Testis (tissue), 2 donors: ENCODE measurements at regions not wholly inside any gene's neighbourhood (a gene's known extent, or its start where the extent isn't known, plus 50 kb on each side); places are given as distances from the start of the nearest gene placed in this dataset.

Source experiments
- DNase-seq: peaks from one replicate; pipeline ENCODE4 v3.0.0-alpha.2; 2019
- H3K27ac ChIP-seq, 2 donors: fragments of 200-600 bp; sonication (generic); one replicate each; pipeline ENCODE4 v1.5.1; 2019
- H3K27me3 ChIP-seq: fragments of 200-600 bp; sonication (generic); one replicate; pipeline ENCODE4 v1.5.1; 2019
- H3K36me3 ChIP-seq: fragments of 200-600 bp; sonication (generic); one replicate; pipeline ENCODE4 v1.5.1; 2017; ENCODE audit warnings: low read depth; ENCODE audit errors: missing control alignments
- H3K4me1 ChIP-seq: fragments of 200-600 bp; sonication (generic); one replicate; pipeline ENCODE4 v1.5.1; 2019
- H3K4me3 ChIP-seq, 2 donors: fragments of 200-600 bp; sonication (generic); one replicate each; pipeline ENCODE4 v1.5.1; 2017 to 2019
- H3K9me3 ChIP-seq: fragments of 200-600 bp; sonication (generic); one replicate; pipeline ENCODE4 v1.5.1; 2017
- POLR2A ChIP-seq: fragments of 450-650 bp; IDR thresholded peaks from one replicate; pipeline ENCODE4 v1.6.1; 2017; ENCODE audit warnings: antibody characterized with exemption, mild to moderate bottlenecking, moderate library complexity
- WGBS, 2 donors: methylation state at CpG; one replicate each; pipeline ENCODE4 v1.1.5; 2018; 5-methylcytosine and 5-hydroxymethylcytosine counted together
- intact Hi-C: fragments of 100-400 bp; cut with DNase I; formaldehyde crosslinking; loops from one replicate; pipeline ENCODE4 v1.15.1; 2023; ENCODE audit warnings: low total_unique reads
- TF ChIP-seq, protein P1 (sequence below), 3 experiments: fragments of 450-650 bp in 2 of 3; fragments of 200-600 bp in 1 of 3; sonication (generic) in 1 of 3; IDR thresholded peaks; one replicate each; pipeline ENCODE4 v1.5.1; 2016 to 2019; ENCODE audit warnings: antibody characterized with exemption in 3 of 3, mild to moderate bottlenecking in 2 of 3, moderate library complexity in 1 of 3

DNA sequence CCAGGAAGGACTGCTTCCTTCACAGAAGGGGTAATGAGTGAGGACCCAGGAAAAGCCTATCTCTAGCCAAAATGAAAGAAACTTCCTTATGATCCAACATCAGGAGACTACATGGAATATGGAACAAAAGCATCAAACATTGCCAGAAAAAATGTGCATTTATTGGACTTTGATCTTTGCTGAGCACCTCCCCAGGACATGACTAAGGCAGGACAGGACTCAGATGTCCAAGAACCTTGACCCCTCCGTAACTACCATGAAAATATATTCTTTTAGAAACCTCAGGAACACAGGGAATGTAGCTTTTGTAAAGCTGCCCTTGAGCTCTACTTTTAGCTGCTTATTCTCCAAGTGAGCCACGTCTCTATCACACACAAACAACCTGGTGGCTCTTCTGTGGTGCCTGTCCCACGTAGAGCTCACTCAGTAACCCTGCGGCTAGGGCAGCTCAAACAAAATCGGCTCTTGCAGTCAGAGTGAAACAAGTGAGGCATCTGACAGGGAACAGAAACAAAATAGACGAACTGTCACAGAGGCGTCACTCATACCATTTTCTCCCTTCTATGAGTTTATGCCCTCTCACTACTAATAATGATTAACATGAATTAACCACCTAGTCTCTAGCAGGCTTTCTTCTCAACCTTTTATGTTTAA lies 471.5 kb upstream of the API5 start:
- DNase-seq = no peak
- Histone ChIP-seq H3K9me3 (no peaks in the 10 kb centered on the region), H3K4me1 (no peaks in the 10 kb centered on the region), H3K27ac (no peak overlapping the region), H3K36me3 (no peaks in the 10 kb centered on the region), H3K27me3 (no peaks in the 10 kb centered on the region), H3K4me3 (no peak overlapping the region)
- WGBS, 2 donors = 79 to 86% methylated on average over 7 of the region's 7 CpGs
- intact Hi-C loops = no loop called here
- TF ChIP-seq, protein P1, sequence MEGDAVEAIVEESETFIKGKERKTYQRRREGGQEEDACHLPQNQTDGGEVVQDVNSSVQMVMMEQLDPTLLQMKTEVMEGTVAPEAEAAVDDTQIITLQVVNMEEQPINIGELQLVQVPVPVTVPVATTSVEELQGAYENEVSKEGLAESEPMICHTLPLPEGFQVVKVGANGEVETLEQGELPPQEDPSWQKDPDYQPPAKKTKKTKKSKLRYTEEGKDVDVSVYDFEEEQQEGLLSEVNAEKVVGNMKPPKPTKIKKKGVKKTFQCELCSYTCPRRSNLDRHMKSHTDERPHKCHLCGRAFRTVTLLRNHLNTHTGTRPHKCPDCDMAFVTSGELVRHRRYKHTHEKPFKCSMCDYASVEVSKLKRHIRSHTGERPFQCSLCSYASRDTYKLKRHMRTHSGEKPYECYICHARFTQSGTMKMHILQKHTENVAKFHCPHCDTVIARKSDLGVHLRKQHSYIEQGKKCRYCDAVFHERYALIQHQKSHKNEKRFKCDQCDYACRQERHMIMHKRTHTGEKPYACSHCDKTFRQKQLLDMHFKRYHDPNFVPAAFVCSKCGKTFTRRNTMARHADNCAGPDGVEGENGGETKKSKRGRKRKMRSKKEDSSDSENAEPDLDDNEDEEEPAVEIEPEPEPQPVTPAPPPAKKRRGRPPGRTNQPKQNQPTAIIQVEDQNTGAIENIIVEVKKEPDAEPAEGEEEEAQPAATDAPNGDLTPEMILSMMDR (IDR thresholded peaks at IDR 0.05) = no peak
- TF ChIP-seq POLR2A = no peak

DNA sequence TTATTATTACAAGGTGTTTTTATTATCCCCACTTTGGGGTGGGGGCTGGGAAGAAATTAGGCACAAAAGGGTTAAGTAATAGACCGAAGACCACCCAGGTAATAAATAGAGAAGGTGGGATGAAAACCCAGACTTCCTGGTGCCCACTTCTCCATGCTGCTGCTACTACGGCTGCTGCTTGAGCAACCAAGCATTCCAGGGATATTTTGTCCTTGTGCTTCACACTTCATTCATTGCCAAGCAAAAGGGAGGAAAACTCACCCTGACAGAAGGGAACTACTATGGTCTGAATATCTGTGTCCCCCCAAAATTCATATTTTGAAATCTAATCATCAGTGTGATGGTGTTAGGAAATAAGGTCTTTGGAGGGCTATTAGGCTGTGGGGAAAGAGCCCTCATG lies 470.9 kb upstream of the API5 start:
- H3K36me3 ChIP-seq = no peaks in the 10 kb centered on the region
- DNase-seq = no peak
- intact Hi-C loops = no loop called here
- no peaks in the 10 kb centered on the region for H3K4me1 ChIP-seq
- no peak overlapping the region for H3K27ac ChIP-seq
- no peak for TF ChIP-seq POLR2A
- TF ChIP-seq, protein P1 (IDR thresholded peaks at IDR 0.05) = no peak
- H3K9me3 ChIP-seq = no peaks in the 10 kb centered on the region
- 72 to 87% methylated on average over 2 of the region's 2 CpGs for WGBS, 2 donors
- no peak overlapping the region for H3K4me3 ChIP-seq
- H3K27me3 ChIP-seq = no peaks in the 10 kb centered on the region

DNA sequence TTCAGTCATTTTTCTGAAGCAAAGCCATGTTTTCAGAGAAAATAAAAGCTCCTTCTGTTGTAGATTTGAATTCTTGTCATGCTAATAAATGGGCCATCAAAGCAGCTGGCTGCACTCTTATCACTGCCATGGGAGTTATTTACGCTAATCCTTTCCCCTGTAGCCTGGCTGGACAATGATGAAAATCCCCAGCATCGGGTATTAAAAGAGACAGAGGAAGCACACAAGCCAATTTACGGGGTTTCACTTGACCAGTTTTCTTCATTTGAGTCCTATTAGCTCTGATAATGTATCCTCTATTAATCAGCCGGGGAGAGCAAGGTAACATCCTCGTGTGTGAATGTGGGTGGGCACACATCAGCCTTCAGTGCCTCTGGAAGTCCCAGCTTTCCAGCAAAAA lies 470.2 kb upstream of the API5 start:
- Histone ChIP-seq H3K27ac (no peak overlapping the region), H3K36me3 (no peaks in the 10 kb centered on the region), H3K4me1 (no peaks in the 10 kb centered on the region), H3K27me3 (no peaks in the 10 kb centered on the region), H3K9me3 (no peaks in the 10 kb centered on the region), H3K4me3 (no peak overlapping the region)
- no peak for DNase-seq
- no peak for TF ChIP-seq POLR2A
- TF ChIP-seq, protein P1 (IDR thresholded peaks at IDR 0.05) = no peak
- intact Hi-C loops = no loop called here
- WGBS, 2 donors = 36 to 40% methylated on average over 5 of the region's 5 CpGs

DNA sequence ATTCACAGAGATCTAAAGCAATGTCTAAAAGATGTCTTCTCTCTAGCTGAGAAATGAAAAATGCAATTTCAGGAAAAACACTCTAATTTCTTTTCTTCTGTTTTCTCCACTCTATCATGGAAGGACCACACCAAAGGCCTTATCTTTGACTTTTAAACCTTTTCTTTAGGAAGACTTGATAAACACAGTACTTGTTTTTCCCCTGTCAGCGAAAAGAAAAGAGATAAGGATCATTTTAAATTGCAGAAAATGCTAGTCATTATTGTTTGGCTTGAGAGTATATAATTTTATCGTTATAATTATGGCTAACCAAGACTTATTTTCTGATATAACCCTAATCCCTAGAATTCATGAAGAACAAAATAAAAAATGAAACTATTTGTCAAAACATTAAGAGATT lies 462.4 kb upstream of the API5 start:
- no peak for TF ChIP-seq POLR2A
- TF ChIP-seq, protein P1 (IDR thresholded peaks at IDR 0.05) = no peak
- Histone ChIP-seq H3K27ac (no peak overlapping the region), H3K9me3 (no peaks in the 10 kb centered on the region), H3K4me3 (no peak overlapping the region), H3K4me1 (no peaks in the 10 kb centered on the region), H3K27me3 (no peaks in the 10 kb centered on the region), H3K36me3 (no peaks in the 10 kb centered on the region)
- no peak for DNase-seq
- 57 to 66% methylated on average over 2 of the region's 2 CpGs for WGBS, 2 donors
- intact Hi-C loops = no loop called here

DNA sequence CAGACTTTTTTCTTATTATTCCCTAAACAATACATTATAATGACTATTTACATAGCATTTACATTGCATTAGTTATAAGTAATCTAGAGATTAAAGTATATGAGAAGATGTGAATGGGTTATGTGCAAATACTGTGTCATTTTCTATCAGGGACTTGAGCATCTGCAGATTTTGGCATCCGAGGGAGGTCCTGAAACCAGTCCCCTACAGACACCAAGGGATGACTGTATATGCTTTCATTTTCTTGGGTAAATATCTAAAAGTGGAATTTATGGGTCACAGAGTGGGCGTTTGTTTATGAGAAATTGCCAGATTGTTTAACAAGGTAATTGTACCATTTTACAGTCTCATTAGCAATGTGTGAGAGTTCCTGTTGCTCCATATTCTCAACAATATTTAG lies 454.5 kb upstream of the API5 start:
- no peaks in the 10 kb centered on the region for H3K27me3 ChIP-seq
- H3K36me3 ChIP-seq = no peaks in the 10 kb centered on the region
- intact Hi-C loops = no loop called here
- no peaks in the 10 kb centered on the region for H3K9me3 ChIP-seq
- no peak overlapping the region for H3K4me3 ChIP-seq
- no peak for DNase-seq
- no peak for TF ChIP-seq POLR2A
- TF ChIP-seq, protein P1 (IDR thresholded peaks at IDR 0.05) = no peak
- 41 to 82% methylated on average over 2 of the region's 2 CpGs for WGBS, 2 donors
- H3K27ac ChIP-seq = no peak overlapping the region
- H3K4me1 ChIP-seq = no peaks in the 10 kb centered on the region
